ENCODE measurements at regions not wholly inside any gene's neighbourhood (a gene's known extent, or its start where the extent isn't known, plus 50 kb on each side); places are given as distances from the start of the nearest gene placed in this dataset.

DNA sequence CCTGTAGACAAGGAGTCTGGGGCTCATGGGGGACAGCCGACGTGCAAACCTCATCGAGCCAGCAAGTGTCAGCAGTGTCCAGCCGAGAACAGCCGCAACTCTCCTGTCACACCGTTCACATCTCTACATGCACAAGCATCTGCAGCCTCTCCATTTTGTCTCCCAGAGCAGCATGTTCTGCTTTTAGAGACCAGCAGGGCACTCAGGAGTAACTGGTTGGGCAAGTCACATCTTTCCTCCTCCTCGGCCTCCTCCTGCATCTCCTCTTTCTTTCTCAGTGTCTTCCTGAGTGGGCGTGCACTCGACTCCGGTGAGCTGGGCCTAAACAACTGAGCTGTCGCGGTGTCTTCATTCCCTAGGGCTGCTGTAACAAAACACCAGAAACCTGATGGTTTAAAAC lies 249.9 kb downstream of the SH3BP4 start:
- 67 to 81% methylated on average over 12 of the region's 12 CpGs for WGBS, 2 donors
- Histone ChIP-seq H3K4me1 (no peaks in the 10 kb centered on the region), H3K4me3 (no peak overlapping the region), H3K36me3 (no peaks in the 10 kb centered on the region), H3K9me3 (no peaks in the 10 kb centered on the region), H3K27ac (no peak overlapping the region), H3K27me3 (peaks cover 0 to 10% (median 0%) of the 10 kb centered on the region in 4 donors)
- TF ChIP-seq, protein P1, sequence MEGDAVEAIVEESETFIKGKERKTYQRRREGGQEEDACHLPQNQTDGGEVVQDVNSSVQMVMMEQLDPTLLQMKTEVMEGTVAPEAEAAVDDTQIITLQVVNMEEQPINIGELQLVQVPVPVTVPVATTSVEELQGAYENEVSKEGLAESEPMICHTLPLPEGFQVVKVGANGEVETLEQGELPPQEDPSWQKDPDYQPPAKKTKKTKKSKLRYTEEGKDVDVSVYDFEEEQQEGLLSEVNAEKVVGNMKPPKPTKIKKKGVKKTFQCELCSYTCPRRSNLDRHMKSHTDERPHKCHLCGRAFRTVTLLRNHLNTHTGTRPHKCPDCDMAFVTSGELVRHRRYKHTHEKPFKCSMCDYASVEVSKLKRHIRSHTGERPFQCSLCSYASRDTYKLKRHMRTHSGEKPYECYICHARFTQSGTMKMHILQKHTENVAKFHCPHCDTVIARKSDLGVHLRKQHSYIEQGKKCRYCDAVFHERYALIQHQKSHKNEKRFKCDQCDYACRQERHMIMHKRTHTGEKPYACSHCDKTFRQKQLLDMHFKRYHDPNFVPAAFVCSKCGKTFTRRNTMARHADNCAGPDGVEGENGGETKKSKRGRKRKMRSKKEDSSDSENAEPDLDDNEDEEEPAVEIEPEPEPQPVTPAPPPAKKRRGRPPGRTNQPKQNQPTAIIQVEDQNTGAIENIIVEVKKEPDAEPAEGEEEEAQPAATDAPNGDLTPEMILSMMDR (IDR thresholded peaks at IDR 0.05): no peak
- no peak for TF ChIP-seq POLR2A (IDR thresholded peaks at IDR 0.05)
- no peak for DNase-seq
- intact Hi-C loops (cut with DNase I): no loop called here

DNA sequence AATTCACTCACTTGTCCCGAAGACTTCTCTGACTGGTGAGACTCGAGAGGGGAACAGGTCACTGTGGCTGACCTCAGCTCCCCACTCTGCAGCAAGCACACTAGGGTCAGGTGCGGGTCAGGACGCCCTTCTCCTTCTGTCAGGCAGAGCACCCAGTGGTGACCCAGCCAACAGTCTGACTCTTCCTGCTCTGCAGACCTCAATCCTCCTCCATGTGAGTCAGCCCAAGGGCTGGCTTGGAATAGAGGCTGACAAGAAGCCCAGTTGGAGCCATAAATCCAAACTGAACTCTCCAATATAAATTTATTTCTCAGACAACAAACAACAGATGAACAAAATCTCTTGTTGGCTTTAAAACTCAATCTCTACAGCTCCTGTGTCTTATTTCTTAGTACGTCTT lies 253.1 kb downstream of the SH3BP4 start:
- Histone ChIP-seq H3K27ac (no peak overlapping the region), H3K4me1 (no peaks in the 10 kb centered on the region), H3K9me3 (no peaks in the 10 kb centered on the region), H3K27me3 (peaks cover 0 to 25% (median 0%) of the 10 kb centered on the region in 4 donors), H3K4me3 (no peak overlapping the region), H3K36me3 (no peaks in the 10 kb centered on the region)
- no peak for TF ChIP-seq POLR2A (IDR thresholded peaks at IDR 0.05)
- TF ChIP-seq, protein P1 (IDR thresholded peaks at IDR 0.05): no peak
- no peak for DNase-seq
- intact Hi-C loops (cut with DNase I): no loop called here
- WGBS, 2 donors: 74 to 96% methylated on average over 2 to 5 of the region's 5 CpGs

DNA sequence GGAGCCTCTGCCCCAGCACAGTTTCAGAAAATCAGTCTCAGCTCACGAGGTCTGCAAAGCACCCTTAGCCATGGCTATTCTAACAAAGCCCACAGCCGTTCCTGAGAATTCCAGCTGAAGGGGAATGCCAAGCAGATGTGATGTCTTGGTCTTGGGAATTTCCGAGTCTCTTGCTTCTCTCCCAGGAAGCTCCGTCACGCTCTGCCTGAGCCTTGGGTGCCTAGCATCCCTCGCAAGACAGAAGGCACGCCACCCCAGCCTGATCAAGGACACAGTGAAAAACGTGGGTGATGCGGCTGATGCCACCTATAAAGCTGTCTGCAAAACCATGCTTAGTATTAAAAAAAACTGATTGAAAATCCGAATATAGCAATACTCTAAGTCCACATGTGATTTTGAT lies 254.6 kb downstream of the SH3BP4 start:
- Histone ChIP-seq H3K9me3 (no peaks in the 10 kb centered on the region), H3K36me3 (no peaks in the 10 kb centered on the region), H3K4me1 (no peaks in the 10 kb centered on the region), H3K4me3 (no peak overlapping the region), H3K27ac (no peak overlapping the region), H3K27me3 (peaks cover 0 to 25% (median 0%) of the 10 kb centered on the region in 4 donors)
- TF ChIP-seq POLR2A (IDR thresholded peaks at IDR 0.05): no peak
- TF ChIP-seq, protein P1 (IDR thresholded peaks at IDR 0.05): no peak
- intact Hi-C loops (cut with DNase I): no loop called here
- WGBS, 2 donors: 47 to 82% methylated on average over 4 to 8 of the region's 10 CpGs
- DNase-seq: no peak

DNA sequence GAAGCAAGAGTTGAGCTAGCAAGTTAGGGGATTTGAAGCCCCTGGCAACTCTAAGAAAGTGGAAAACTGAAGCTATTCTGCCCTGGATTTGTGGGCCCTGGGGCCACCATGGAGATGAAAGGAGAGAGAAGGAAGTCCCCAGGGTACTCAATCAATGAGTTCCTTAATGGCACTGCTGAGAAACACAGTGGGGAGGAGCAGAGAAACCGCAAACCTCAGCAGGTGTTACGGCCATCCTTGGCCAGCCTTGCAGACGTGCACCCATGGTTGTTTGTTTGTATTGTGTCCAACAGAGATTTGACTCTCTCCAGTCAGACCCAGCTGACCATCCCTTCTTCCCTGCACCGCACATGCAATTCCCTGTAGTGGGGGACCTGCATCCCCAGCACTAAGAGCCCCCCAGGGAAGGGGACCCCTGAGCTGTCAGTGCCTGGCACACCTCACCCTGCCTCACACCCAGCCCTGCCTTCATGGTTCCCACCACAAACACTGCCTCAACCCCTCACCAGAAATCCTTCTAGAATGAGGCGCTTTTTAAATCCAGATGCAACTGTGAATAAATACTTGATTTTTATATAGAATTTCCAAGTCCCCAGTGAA lies 255.3 kb downstream of the SH3BP4 start:
- WGBS, 2 donors: 45 to 80% methylated on average over 2 to 5 of the region's 5 CpGs
- no peak for DNase-seq

DNA sequence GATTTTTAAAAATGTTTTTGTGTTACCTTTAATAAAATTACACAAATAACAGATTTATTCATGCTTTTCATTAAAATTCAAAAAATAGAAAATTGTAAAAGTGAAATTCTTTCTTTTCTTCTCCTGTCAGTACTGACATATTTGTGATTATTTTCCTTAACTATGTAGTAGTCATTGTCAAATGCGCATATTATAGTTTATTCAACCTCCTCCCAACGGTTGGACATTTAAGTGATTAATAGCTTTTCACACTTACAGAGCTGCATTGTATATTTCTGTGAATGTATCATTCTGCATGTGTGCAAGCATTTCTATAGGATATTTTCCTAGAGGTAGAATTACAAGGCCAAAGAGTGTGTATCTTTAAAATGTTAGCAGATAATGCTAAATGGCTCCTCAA lies 259.2 kb downstream of the SH3BP4 start:
- TF ChIP-seq POLR2A (IDR thresholded peaks at IDR 0.05): no peak
- TF ChIP-seq, protein P1 (IDR thresholded peaks at IDR 0.05): no peak
- no peak for DNase-seq
- whole genome bisulfite sequencing, 2 donors: 16 to 28% methylated on average over 2 of the region's 2 CpGs
- Histone ChIP-seq H3K9me3 (no peaks in the 10 kb centered on the region), H3K4me1 (no peaks in the 10 kb centered on the region), H3K27ac (no peak overlapping the region), H3K27me3 (peaks cover 0 to 34% (median 0%) of the 10 kb centered on the region in 4 donors), H3K4me3 (no peak overlapping the region), H3K36me3 (no peaks in the 10 kb centered on the region)
- intact Hi-C loops (cut with DNase I): no loop called here

More for the DNA sequence above, 255.3 kb downstream of the SH3BP4 start:
- Histone ChIP-seq H3K36me3 (no peaks in the 10 kb centered on the region), H3K9me3 (no peaks in the 10 kb centered on the region), H3K4me1 (no peaks in the 10 kb centered on the region), H3K27me3 (peaks cover 0 to 25% (median 0%) of the 10 kb centered on the region in 4 donors), H3K4me3 (no peak overlapping the region), H3K27ac (no peak overlapping the region)
- TF ChIP-seq POLR2A (IDR thresholded peaks at IDR 0.05): no peak
- TF ChIP-seq, protein P1 (IDR thresholded peaks at IDR 0.05): no peak
- intact Hi-C loops (cut with DNase I): no loop called here
